Body of pancreas (tissue), 4 donors: ENCODE measurements at regions not wholly inside any gene's neighbourhood (a gene's known extent, or its start where the extent isn't known, plus 50 kb on each side); places are given as distances from the start of the nearest gene placed in this dataset.

Experiments
- CTCF ChIP-seq, 7 experiments: fragments of 450-650 bp in 4 of 7; fragments of 200-600 bp in 3 of 7; sonication (generic) in 3 of 7; IDR thresholded peaks; one replicate each; pipeline ENCODE4 v1.5.1; 2016 to 2019; ENCODE audit warnings: antibody characterized with exemption in 7 of 7
- POLR2A ChIP-seq, 3 donors: fragments of 450-650 bp; IDR thresholded peaks; one replicate each; pipeline ENCODE4 v1.6.1; 2016; ENCODE audit warnings: antibody characterized with exemption in 3 of 3, mild to moderate bottlenecking in 2 of 3

- TF ChIP-seq CTCF (IDR thresholded peaks at IDR 0.05) (no peak), POLR2A (IDR thresholded peaks at IDR 0.05) (no peak)
Measured at GRCh38 chr2:40579247-40579646, 127.4 kb upstream of the SLC8A1 start.
